LNCaP clone FGC (cell line): ENCODE measurements at regions not wholly inside any gene's neighbourhood (a gene's known extent, or its start where the extent isn't known, plus 50 kb on each side); places are given as distances from the start of the nearest gene placed in this dataset.
"Not testable (repeated sequence)": the region's sequence is repeated elsewhere in the genome, so short reads cannot be mapped to it uniquely, and the experiment has no call there.

Experiments used
- DNase-seq: peaks from one replicate; pipeline ENCODE4 v3.0.0-alpha.2; 2011; ENCODE audit warnings: low read depth
- H3K4me3 ChIP-seq: 2 replicates; pipeline ENCODE4 v1.5.1; 2011; ENCODE audit warnings: mild to moderate bottlenecking, low read depth, low read length, control low read depth
- TF ChIP-seq, protein P1 (sequence below): IDR thresholded peaks from 2 replicates; pipeline ENCODE4 v1.5.1; 2012; ENCODE audit warnings: mild to moderate bottlenecking; ENCODE audit not compliant: control insufficient read depth, insufficient read depth; ENCODE audit errors: extremely low read depth

DNA sequence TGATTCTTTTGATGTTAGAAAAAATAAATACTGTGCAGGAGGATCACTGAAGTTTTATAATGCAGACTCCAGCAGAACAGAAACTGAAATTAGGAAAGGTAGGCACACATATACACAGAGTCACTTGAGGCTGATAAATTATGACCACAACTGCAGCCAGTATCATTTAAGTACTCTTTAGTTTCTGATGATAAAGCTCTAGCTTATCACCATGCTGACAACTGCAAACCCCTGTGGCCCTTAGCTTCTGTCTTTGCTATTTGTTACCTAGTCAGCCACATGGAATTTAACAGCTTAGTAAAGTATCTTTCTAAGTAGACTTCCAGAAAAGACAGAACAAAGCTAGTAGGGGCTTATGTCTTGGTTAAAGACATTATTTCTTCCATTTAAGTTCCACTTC, 734.8 kb upstream of the CDH6 start:
- TF ChIP-seq, protein P1, sequence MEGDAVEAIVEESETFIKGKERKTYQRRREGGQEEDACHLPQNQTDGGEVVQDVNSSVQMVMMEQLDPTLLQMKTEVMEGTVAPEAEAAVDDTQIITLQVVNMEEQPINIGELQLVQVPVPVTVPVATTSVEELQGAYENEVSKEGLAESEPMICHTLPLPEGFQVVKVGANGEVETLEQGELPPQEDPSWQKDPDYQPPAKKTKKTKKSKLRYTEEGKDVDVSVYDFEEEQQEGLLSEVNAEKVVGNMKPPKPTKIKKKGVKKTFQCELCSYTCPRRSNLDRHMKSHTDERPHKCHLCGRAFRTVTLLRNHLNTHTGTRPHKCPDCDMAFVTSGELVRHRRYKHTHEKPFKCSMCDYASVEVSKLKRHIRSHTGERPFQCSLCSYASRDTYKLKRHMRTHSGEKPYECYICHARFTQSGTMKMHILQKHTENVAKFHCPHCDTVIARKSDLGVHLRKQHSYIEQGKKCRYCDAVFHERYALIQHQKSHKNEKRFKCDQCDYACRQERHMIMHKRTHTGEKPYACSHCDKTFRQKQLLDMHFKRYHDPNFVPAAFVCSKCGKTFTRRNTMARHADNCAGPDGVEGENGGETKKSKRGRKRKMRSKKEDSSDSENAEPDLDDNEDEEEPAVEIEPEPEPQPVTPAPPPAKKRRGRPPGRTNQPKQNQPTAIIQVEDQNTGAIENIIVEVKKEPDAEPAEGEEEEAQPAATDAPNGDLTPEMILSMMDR, result no peak
- no peak for DNase-seq
- no peak overlapping the region for H3K4me3 ChIP-seq

DNA sequence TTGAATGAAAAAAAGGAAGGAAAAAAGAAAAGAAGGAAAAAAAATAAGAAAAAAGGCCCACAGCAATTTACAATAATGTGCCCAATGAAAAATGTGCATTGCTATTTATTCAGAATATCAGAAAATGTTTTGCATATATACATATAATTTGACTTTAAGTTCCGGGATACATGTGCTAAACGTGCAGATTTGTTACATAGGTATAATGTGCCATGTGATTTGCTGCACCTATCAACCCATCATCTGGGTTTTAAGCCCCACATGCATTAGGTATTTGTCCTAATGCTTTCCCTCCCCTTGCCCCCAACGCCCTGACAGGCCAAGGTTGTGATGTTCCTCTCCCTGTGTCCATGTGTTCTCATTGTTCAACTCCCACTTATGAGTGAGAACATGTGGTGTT, 738.0 kb upstream of the CDH6 start:
- not testable (repeated sequence) for DNase-seq, H3K4me3 ChIP-seq

DNA sequence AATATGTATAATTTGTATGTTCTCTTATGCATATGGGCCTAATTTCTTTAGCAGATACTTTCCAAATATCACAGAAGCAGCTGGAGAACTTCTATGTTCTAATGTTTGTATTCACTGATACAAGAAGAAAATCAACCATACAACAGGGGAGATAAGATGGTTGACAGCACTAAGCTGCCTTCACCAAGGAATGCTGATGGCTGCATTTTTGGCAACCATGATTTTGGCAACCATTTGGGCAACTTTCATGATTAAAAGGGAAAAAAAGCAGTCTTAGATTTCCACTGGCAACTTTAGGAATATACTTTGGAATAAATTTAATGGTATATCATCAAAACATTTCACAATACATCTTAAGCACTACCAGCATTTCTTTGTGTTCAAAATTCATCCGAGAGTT, 740.3 kb upstream of the CDH6 start:
- TF ChIP-seq, protein P1, result no peak
- no peak for DNase-seq
- H3K4me3 ChIP-seq, result no peak overlapping the region

DNA sequence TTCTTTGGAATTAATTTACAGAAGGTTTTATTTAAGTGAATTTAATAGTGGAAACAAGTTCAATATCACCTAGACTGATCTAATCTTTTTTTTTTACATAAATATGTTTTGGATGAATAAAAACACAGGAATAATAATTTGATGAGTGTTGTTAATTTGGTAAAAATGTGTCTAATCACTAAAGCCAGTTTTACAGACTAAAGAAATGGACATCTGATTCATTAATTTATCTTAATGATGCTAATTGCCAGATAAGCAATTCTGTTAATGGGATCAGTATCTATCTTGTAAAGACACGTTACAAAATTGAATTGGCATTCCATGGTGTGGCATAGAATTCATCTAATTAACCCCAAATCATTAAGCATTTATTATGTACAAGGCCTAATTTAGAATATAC, 743.3 kb upstream of the CDH6 start:
- TF ChIP-seq, protein P1, result no peak
- no peak for DNase-seq
- no peak overlapping the region for H3K4me3 ChIP-seq

DNA sequence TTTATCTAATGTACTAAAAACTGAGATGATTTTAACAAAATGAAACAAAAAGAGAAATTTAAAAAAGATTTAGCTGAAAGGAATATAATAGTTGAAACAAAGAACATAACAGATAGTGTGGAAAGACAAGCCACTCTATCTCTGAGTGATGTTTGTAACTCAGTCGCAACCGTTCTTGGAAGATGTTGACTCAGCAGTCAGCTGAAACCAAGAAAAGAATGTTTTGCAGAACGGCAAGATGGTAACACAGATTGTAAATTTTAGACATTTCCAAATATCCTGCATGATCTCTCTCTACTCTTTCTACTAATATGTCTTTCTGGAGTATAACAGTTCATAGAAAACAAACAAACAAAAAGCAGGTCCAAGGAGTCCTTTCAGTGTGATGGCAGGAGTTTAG, 746.1 kb upstream of the CDH6 start:
- DNase-seq, result no peak
- TF ChIP-seq, protein P1, result no peak
- H3K4me3 ChIP-seq, result no peak overlapping the region

DNA sequence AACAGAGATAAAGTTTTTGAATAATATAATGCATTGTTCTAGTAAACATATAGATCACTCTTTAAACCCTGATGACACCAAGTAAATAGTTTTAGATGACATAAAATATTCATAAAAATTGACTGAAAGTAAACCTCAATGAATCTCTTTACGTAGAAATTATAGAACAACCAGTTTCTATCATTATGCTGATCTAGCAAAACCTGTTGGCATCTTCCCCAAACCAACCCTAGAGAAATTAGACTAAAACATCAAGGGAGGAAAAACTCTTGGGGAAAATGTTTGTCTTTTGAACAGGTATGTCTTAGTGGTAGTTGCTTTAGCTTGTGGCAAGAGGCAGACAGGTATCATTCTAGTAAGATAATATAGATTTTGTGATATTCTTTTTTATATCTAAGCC, 747.0 kb upstream of the CDH6 start:
- no peak overlapping the region for H3K4me3 ChIP-seq
- no peak for DNase-seq
- TF ChIP-seq, protein P1, result no peak

DNA sequence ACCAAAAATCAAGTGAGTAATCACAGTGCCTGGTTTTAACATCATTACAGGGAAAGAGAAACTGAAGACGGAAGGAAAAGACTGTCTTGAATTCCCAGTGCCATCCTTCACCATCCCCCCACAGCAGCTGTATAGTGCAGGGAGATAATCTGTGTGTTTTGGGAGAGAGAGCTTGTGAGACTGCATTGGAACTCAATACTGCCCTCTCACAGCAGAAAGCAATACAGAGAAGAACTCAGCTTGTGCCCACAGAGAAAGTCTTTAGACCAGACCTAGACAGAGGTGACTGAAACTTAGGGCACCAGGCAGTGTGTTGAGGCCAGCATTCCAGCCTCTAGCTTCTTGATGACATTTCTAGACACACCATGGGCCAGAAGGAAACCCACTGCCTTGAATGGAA, 754.7 kb upstream of the CDH6 start:
- DNase-seq, result no peak
- TF ChIP-seq, protein P1, result peak; percentile 10; the same call in 1 of the 2 replicates
- no peak overlapping the region for H3K4me3 ChIP-seq

DNA sequence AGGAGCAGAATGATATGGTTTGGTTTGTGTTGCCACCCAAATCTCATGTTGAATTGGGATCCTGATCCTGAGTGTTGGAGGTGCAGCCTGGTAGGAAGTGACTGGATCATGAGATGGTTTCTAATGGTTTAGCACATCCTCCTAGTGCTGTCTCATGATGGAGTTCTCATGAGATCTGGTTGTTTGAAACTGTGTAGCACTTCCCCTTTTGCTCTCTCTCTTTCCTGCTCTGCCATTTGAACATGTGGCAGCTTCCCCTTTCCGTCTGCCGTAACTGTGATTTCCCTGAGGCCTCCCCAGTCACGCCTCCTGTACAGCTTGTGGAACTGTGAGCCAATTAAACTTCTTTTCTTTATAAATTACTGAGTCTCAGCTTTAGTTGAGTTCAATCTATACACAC, 756.8 kb upstream of the CDH6 start:
- DNase-seq, result no peak
- TF ChIP-seq, protein P1, result no peak
- H3K4me3 ChIP-seq, result no peak overlapping the region

DNA sequence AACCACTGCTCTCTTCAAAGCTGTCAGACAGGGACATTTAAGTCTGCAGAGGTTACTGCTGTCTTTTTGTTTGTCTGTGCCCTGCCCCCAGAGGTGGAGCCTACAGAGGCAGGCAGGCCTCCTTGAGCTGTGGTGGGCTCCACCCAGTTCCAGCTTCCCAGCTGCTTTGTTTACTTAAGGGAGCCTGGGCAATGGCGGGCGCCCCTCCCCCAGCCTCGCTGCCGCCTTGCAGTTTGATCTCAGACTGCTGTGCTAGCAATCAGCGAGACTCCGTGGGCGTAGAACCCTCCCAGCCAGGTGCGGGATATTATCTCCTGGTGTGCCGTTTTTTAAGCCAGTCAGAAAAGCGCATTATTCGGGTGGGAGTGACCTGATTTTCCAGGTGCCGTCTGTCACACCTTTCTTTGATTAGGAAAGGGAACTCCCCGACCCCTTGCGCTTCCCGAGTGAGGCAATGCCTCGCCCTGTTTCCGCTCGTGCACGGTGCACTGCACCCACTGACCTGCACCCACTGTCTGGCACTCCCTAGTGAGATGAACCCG, 764.5 kb upstream of the CDH6 start:
- DNase-seq, H3K4me3 ChIP-seq: not testable (repeated sequence)
